ENCODE measurements at regions not wholly inside any gene's neighbourhood (a gene's known extent, or its start where the extent isn't known, plus 50 kb on each side); places are given as distances from the start of the nearest gene placed in this dataset.

GRCh38 chr1:23616292-23616824, 57.1 kb upstream of the ID3 start:
- no peak for DNase-seq
- no peak for ATAC-seq
- intact Hi-C loops (cut with micrococcal nuclease): no loop called here

- intact Hi-C loops (cut with micrococcal nuclease): no loop called here
- no peak for ATAC-seq
- DNase-seq: no peak
Measured at GRCh38 chr1:23615852-23616251, 56.6 kb upstream of the ID3 start.

GRCh38 chr1:23615423-23615822, 56.1 kb upstream of the ID3 start:
- intact Hi-C loops (cut with micrococcal nuclease): no loop called here
- no peak for ATAC-seq

GRCh38 chr1:23614032-23614660, 54.8 kb upstream of the ID3 start:
- intact Hi-C loops (cut with micrococcal nuclease): no loop called here
- ATAC-seq (no peak), DNase-seq (no peak)

More at GRCh38 chr1:23615423-23615822, 56.1 kb upstream of the ID3 start:
- no peak for DNase-seq

- ATAC-seq (no peak), DNase-seq (no peak)
- intact Hi-C loops (cut with micrococcal nuclease): no loop called here
Measured at GRCh38 chr1:23613191-23614031, 54.1 kb upstream of the ID3 start.

GRCh38 chr1:23611601-23612327, 52.5 kb upstream of the ID3 start:
- DNase-seq (no peak), ATAC-seq (no peak)
- intact Hi-C loops (cut with micrococcal nuclease): no loop called here

- intact Hi-C loops (cut with micrococcal nuclease): no loop called here
- no peak for ATAC-seq
Measured at GRCh38 chr1:23610677-23611076, 51.4 kb upstream of the ID3 start.

GRCh38 chr1:23609971-23610370, 50.7 kb upstream of the ID3 start:
- intact Hi-C loops (cut with micrococcal nuclease): no loop called here
- DNase-seq: no peak
- no peak for ATAC-seq

More at GRCh38 chr1:23610677-23611076, 51.4 kb upstream of the ID3 start:
- no peak for DNase-seq

Data from left ventricle myocardium superior (tissue), 1 donor.